ENCODE measurements at regions not wholly inside any gene's neighbourhood (a gene's known extent, or its start where the extent isn't known, plus 50 kb on each side); places are given as distances from the start of the nearest gene placed in this dataset.

- TF ChIP-seq EZH2 (IDR thresholded peaks at IDR 0.05; ENCODE audit: insufficient read depth, poor library complexity, severe bottlenecking) = no peak
- no peak for TF ChIP-seq EZH2phosphoT487 (IDR thresholded peaks at IDR 0.05; ENCODE audit: insufficient read depth, low read depth)
Measured at GRCh38 chr22:47249370-47249928, 487.0 kb downstream of the TBC1D22A start.
